ENCODE measurements at regions not wholly inside any gene's neighbourhood (a gene's known extent, or its start where the extent isn't known, plus 50 kb on each side); places are given as distances from the start of the nearest gene placed in this dataset.

- no peak for TF ChIP-seq TCF7L2 (IDR thresholded peaks at IDR 0.05; ENCODE audit: borderline replicate concordance, low read depth, low read length)
- no peak for TF ChIP-seq ZBTB26 (tag by site-specific recombination; optimal IDR thresholded peaks at IDR 0.05)
- TF ChIP-seq, protein P1, sequence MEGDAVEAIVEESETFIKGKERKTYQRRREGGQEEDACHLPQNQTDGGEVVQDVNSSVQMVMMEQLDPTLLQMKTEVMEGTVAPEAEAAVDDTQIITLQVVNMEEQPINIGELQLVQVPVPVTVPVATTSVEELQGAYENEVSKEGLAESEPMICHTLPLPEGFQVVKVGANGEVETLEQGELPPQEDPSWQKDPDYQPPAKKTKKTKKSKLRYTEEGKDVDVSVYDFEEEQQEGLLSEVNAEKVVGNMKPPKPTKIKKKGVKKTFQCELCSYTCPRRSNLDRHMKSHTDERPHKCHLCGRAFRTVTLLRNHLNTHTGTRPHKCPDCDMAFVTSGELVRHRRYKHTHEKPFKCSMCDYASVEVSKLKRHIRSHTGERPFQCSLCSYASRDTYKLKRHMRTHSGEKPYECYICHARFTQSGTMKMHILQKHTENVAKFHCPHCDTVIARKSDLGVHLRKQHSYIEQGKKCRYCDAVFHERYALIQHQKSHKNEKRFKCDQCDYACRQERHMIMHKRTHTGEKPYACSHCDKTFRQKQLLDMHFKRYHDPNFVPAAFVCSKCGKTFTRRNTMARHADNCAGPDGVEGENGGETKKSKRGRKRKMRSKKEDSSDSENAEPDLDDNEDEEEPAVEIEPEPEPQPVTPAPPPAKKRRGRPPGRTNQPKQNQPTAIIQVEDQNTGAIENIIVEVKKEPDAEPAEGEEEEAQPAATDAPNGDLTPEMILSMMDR (tag by site-specific recombination; IDR thresholded peaks at IDR 0.05) = no peak
- TF ChIP-seq EGR2 (tag by site-specific recombination; IDR thresholded peaks at IDR 0.05; ENCODE audit: low read depth) = no peak
- TF ChIP-seq SALL2 (tag by site-specific recombination; IDR thresholded peaks at IDR 0.05; ENCODE audit: borderline replicate concordance) = no peak
Observed at GRCh38 chr22:49400136-49400940, 427.3 kb downstream of the BRD1 start.
